Peyer's patch (tissue), 4 donors: ENCODE measurements at regions not wholly inside any gene's neighbourhood (a gene's known extent, or its start where the extent isn't known, plus 50 kb on each side); places are given as distances from the start of the nearest gene placed in this dataset.

ENCODE experiments used
- DNase-seq, 3 donors: peaks; one replicate each; pipeline ENCODE4 v3.0.0-alpha.2; 2017 to 2019
- H3K27ac ChIP-seq, 4 donors: fragments of 200-600 bp; sonication (generic); one replicate each; pipeline ENCODE4 v1.5.1; 2016 to 2019
- H3K27me3 ChIP-seq, 2 donors: fragments of 200-600 bp; sonication (generic); one replicate each; pipeline ENCODE4 v1.5.1; 2019
- H3K36me3 ChIP-seq, 3 donors: fragments of 200-600 bp; sonication (generic); one replicate each; pipeline ENCODE4 v1.5.1; 2016 to 2019
- H3K4me1 ChIP-seq, 4 donors: fragments of 200-600 bp; sonication (generic); one replicate each; pipeline ENCODE4 v1.5.1; 2016 to 2019
- H3K4me3 ChIP-seq, 4 donors: fragments of 200-600 bp; sonication (generic); 1 replicate in 3 of 4; 2 replicates in 1 of 4; pipeline ENCODE4 v1.5.1; 2016 to 2019; ENCODE audit warnings: mild to moderate bottlenecking in 1 of 4
- H3K9me3 ChIP-seq, 4 donors: fragments of 200-600 bp; sonication (generic); one replicate each; pipeline ENCODE4 v1.5.1; 2016 to 2019; ENCODE audit warnings: mild to moderate bottlenecking in 1 of 4
- POLR2A ChIP-seq, 2 donors: fragments of 450-650 bp; IDR thresholded peaks; one replicate each; pipeline ENCODE4 v1.5.1; 2017; ENCODE audit warnings: antibody characterized with exemption in 2 of 2, mild to moderate bottlenecking in 2 of 2, moderate library complexity in 2 of 2
- TF ChIP-seq, protein P1 (sequence below), 6 experiments: fragments of 450-650 bp in 4 of 6; fragments of 200-600 bp in 2 of 6; sonication (generic) in 1 of 6; IDR thresholded peaks; one replicate each; pipeline ENCODE4 v1.5.1; 2017 to 2019; ENCODE audit warnings: antibody characterized with exemption in 6 of 6, mild to moderate bottlenecking in 3 of 6, moderate library complexity in 1 of 6

DNA sequence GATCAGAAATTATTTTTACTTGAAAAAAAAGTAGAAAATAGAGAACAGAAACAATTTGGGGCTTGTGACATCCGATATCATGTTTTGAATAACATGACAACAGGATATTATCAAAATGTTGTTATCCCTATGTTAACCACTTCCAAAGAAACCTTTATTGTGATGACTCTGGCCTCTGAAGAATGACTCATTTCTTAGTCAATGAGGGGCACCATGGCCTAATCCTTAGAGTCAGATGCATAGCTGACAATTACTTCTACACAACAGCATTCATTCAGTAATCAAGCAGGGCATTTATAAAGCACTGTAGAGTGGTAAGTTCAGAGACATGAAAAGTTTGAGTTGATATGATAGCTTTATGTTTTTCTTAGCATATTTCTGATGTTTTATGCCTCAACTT is 703.0 kb downstream of the RNF144A start:
- TF ChIP-seq POLR2A (IDR thresholded peaks at IDR 0.05), result no peak
- TF ChIP-seq, protein P1, sequence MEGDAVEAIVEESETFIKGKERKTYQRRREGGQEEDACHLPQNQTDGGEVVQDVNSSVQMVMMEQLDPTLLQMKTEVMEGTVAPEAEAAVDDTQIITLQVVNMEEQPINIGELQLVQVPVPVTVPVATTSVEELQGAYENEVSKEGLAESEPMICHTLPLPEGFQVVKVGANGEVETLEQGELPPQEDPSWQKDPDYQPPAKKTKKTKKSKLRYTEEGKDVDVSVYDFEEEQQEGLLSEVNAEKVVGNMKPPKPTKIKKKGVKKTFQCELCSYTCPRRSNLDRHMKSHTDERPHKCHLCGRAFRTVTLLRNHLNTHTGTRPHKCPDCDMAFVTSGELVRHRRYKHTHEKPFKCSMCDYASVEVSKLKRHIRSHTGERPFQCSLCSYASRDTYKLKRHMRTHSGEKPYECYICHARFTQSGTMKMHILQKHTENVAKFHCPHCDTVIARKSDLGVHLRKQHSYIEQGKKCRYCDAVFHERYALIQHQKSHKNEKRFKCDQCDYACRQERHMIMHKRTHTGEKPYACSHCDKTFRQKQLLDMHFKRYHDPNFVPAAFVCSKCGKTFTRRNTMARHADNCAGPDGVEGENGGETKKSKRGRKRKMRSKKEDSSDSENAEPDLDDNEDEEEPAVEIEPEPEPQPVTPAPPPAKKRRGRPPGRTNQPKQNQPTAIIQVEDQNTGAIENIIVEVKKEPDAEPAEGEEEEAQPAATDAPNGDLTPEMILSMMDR (IDR thresholded peaks at IDR 0.05), result no peak
- no peak overlapping the region for H3K4me3 ChIP-seq
- no peaks in the 10 kb centered on the region for H3K4me1 ChIP-seq
- no peaks in the 10 kb centered on the region for H3K36me3 ChIP-seq
- DNase-seq, result no peak
- H3K27ac ChIP-seq, result no peak overlapping the region
- no peaks in the 10 kb centered on the region for H3K27me3 ChIP-seq
- no peaks in the 10 kb centered on the region for H3K9me3 ChIP-seq

DNA sequence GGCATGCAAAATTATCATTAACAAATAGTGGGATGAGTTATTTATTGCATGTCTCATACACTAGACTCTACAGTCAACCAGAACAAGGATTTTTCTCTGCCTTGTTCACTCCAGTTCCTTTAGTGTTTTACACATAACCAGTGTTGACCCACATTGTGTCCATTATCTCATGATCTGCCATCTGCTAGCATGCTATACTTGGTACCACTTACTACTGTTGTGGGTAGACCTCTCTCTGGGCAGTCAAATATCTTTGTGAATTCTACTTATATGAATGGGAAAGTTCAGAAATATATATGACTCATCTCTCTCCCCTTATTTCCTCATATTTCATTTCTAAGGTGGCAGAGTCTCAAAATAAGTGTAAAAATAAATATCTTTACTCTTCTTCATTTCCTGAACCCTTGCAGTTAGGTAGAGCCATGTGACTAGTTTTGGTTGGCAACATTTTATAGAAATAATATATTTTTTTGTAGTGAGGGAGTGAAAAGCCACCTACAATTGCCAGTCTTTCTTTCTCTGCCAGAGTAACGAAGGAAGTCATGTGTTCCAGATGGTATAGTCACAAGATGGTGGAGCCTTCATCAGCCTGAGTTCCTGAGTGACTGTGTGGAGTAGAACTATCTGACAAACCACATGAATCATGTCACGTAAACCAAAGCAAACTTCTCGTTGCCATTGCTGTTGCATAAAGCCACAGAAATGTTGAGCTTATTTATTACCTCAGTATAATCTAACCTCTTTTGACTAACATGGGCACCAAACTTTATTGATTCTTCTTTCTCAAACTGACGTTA is 704.0 kb downstream of the RNF144A start:
- TF ChIP-seq POLR2A (IDR thresholded peaks at IDR 0.05), result no peak
- TF ChIP-seq, protein P1 (IDR thresholded peaks at IDR 0.05), result no peak
- no peaks in the 10 kb centered on the region for H3K36me3 ChIP-seq
- DNase-seq, result no peak
- H3K27ac ChIP-seq, result no peak overlapping the region
- H3K4me1 ChIP-seq, result no peaks in the 10 kb centered on the region
- no peaks in the 10 kb centered on the region for H3K27me3 ChIP-seq
- H3K4me3 ChIP-seq, result no peak overlapping the region
- no peaks in the 10 kb centered on the region for H3K9me3 ChIP-seq

DNA sequence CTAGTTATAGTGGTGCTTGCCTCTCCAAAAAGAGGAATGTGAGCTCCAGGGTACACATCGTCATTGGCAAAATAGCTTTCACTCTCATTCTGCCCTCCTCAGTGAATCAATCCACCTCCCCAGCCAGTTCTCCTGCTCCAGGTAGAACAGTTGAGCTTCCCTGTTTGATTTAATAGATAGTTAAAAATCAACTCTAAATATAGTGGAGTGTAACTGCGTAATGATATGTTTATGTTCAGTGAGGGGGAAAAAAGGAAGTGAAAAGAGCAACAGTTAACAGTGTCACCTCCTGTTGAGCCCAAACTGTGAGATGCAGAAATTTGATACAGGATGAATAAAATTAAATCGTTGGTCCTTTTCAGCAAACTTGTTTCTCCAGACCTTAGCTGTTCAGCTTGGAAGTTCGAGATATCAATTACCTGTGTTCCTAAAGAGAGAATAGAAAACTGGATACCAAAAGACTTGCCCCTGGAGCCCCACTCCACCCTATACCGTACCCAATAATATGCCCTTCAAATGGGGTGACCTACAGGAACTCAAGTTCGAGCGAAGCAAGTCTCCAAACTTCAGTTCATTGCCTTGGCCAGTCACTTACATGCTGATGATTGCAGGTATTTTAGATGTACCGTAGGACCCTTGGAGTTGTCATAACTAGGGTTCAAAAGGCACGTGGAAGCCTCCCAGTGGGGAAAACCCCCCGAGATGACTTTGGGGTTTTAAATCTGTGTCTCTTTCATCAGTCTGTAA is 708.4 kb downstream of the RNF144A start:
- Histone ChIP-seq H3K27ac (no peak overlapping the region), H3K4me3 (no peak overlapping the region), H3K4me1 (no peaks in the 10 kb centered on the region), H3K36me3 (no peaks in the 10 kb centered on the region), H3K9me3 (no peaks in the 10 kb centered on the region), H3K27me3 (no peaks in the 10 kb centered on the region)
- no peak for TF ChIP-seq POLR2A (IDR thresholded peaks at IDR 0.05)
- TF ChIP-seq, protein P1 (IDR thresholded peaks at IDR 0.05), result no peak
- DNase-seq, result no peak

DNA sequence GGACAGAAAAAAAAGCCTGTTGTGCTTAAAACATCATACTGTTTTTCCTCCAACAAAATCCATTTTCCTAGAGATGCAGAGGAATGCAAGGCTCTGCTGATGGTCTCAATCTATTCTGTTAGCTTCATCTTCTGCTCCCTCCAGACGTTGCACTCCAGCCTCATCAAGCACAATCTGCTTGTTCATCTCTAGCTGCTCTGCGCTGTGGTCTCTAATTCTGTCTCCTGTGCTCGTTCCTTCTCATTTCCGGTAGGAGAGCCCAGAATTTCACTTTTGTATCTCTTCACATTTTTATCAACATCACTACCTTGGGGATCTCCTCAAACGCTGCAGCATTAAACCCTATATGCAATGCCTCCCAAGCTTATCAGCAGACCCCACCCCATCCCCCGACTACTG is 708.9 kb downstream of the RNF144A start:
- Histone ChIP-seq H3K27ac (no peak overlapping the region), H3K27me3 (no peaks in the 10 kb centered on the region), H3K36me3 (no peaks in the 10 kb centered on the region), H3K4me1 (no peaks in the 10 kb centered on the region), H3K9me3 (no peaks in the 10 kb centered on the region), H3K4me3 (no peak overlapping the region)
- no peak for DNase-seq
- TF ChIP-seq, protein P1 (IDR thresholded peaks at IDR 0.05), result no peak
- no peak for TF ChIP-seq POLR2A (IDR thresholded peaks at IDR 0.05)

DNA sequence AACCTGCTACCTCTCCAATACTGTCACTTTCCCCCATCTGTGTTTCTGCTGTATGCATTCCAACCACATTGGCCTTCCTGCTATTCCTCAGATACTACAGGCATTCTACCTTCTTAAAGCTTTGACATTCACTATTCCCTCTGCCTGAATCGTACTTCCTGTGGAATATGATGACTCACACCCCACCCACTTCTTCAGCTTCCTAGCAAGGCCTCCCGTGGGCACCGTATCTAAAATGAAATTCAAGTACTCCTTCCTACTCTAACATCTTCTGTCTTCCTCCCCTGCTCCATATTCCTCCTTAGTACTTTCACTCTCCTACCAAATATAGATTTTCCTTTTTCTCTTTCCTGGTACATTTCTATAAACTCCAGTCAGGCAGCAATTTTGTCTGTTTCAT is 710.4 kb downstream of the RNF144A start:
- TF ChIP-seq, protein P1 (IDR thresholded peaks at IDR 0.05), result no peak
- no peak for TF ChIP-seq POLR2A (IDR thresholded peaks at IDR 0.05)
- H3K27ac ChIP-seq, result no peak overlapping the region
- no peak for DNase-seq
- H3K27me3 ChIP-seq, result no peaks in the 10 kb centered on the region
- H3K4me1 ChIP-seq, result no peaks in the 10 kb centered on the region
- H3K36me3 ChIP-seq, result no peaks in the 10 kb centered on the region
- H3K4me3 ChIP-seq, result no peak overlapping the region
- no peaks in the 10 kb centered on the region for H3K9me3 ChIP-seq
